Fibroblast of the aortic adventitia (primary cell): ENCODE measurements at regions not wholly inside any gene's neighbourhood (a gene's known extent, or its start where the extent isn't known, plus 50 kb on each side); places are given as distances from the start of the nearest gene placed in this dataset.

Experiments
- DNase-seq: peaks from one replicate; pipeline ENCODE4 v3.0.0-alpha.2; 2010; ENCODE audit warnings: low read depth
- H3K4me3 ChIP-seq: 2 replicates; pipeline ENCODE4 v1.5.1; 2011; ENCODE audit warnings: low read depth, mild to moderate bottlenecking, control low read depth, low read length, moderate library complexity
- CTCF ChIP-seq: IDR thresholded peaks from 2 replicates; pipeline ENCODE4 v1.5.1; 2011; ENCODE audit warnings: mild to moderate bottlenecking, low read length, control low read depth, inconsistent platforms; ENCODE audit not compliant: insufficient read depth

GRCh38 chr11:116614306-116615210 is 158.2 kb downstream of the BUD13 start:
- no peak overlapping the region for H3K4me3 ChIP-seq
- DNase-seq: no peak
- TF ChIP-seq CTCF: no peak

- no peak overlapping the region for H3K4me3 ChIP-seq
- no peak for DNase-seq
- no peak for TF ChIP-seq CTCF
These were observed 159.4 kb downstream of the BUD13 start for GRCh38 chr11:116613206-116613875.

- no peak for TF ChIP-seq CTCF
- no peak for DNase-seq
These were observed 160.7 kb downstream of the BUD13 start for GRCh38 chr11:116611998-116612620.

GRCh38 chr11:116610190-116610589 is 162.6 kb downstream of the BUD13 start:
- no peak for TF ChIP-seq CTCF
- H3K4me3 ChIP-seq: no peak overlapping the region
- DNase-seq: no peak

More at GRCh38 chr11:116611998-116612620, 160.7 kb downstream of the BUD13 start:
- H3K4me3 ChIP-seq: no peak overlapping the region

- no peak for TF ChIP-seq CTCF
- no peak overlapping the region for H3K4me3 ChIP-seq
- no peak for DNase-seq
These were observed 165.8 kb downstream of the BUD13 start for GRCh38 chr11:116607027-116607426.

GRCh38 chr11:116605543-116606459 is 167.0 kb downstream of the BUD13 start:
- peak; percentile 35 for TF ChIP-seq CTCF
- H3K4me3 ChIP-seq: no peak overlapping the region
- DNase-seq: peak; percentile 3
